Skeletal muscle satellite cell (primary cell): ENCODE measurements at regions not wholly inside any gene's neighbourhood (a gene's known extent, or its start where the extent isn't known, plus 50 kb on each side); places are given as distances from the start of the nearest gene placed in this dataset.

ENCODE experiments used
- H3K27me3 ChIP-seq: 2 replicates; pipeline ENCODE4 v1.7.0; 2013; ENCODE audit warnings: low read length; ENCODE audit not compliant: control insufficient read depth, insufficient read depth
- H3K36me3 ChIP-seq: 2 replicates; pipeline ENCODE4 v1.7.0; 2013; ENCODE audit warnings: mild to moderate bottlenecking, control low read depth, low read length; ENCODE audit not compliant: insufficient read depth
- H3K4me1 ChIP-seq: 2 replicates; pipeline ENCODE4 v1.7.0; 2013; ENCODE audit warnings: low read length; ENCODE audit not compliant: control insufficient read depth, insufficient read depth
- H3K4me2 ChIP-seq: 2 replicates; pipeline ENCODE4 v1.7.0; 2013; ENCODE audit warnings: mild to moderate bottlenecking, low read length
- H3K4me3 ChIP-seq: 2 replicates; pipeline ENCODE4 v1.7.0; 2013; ENCODE audit warnings: low read length
- H3K9ac ChIP-seq: 2 replicates; pipeline ENCODE4 v1.7.0; 2013; ENCODE audit warnings: mild to moderate bottlenecking, low read depth, low read length, moderate library complexity
- H3K9me3 ChIP-seq: replicated peaks from 2 replicates; pipeline ENCODE4 v1.7.0; 2013; ENCODE audit warnings: mild to moderate bottlenecking, control low read depth, low read length

GRCh38 chr5:54696931-54697330, 179.4 kb downstream of the SNX18 start:
- peaks cover 15% of the 10 kb centered on the region for H3K4me1 ChIP-seq
- H3K27me3 ChIP-seq = no peaks in the 10 kb centered on the region
- no peak overlapping the region for H3K4me2 ChIP-seq
- no peak overlapping the region for H3K9ac ChIP-seq
- no peaks in the 10 kb centered on the region for H3K36me3 ChIP-seq
- no peak overlapping the region for H3K4me3 ChIP-seq
- H3K9me3 ChIP-seq = no peaks in the 10 kb centered on the region

- no peak overlapping the region for H3K4me2 ChIP-seq
- no peak overlapping the region for H3K4me3 ChIP-seq
- no peaks in the 10 kb centered on the region for H3K36me3 ChIP-seq
- no peak overlapping the region for H3K9ac ChIP-seq
- H3K9me3 ChIP-seq = no peaks in the 10 kb centered on the region
- no peaks in the 10 kb centered on the region for H3K27me3 ChIP-seq
- H3K4me1 ChIP-seq = peaks cover 9% of the 10 kb centered on the region
These were observed 178.8 kb downstream of the SNX18 start for GRCh38 chr5:54696346-54696745.

- no peak overlapping the region for H3K9ac ChIP-seq
- H3K9me3 ChIP-seq = no peaks in the 10 kb centered on the region
- H3K4me3 ChIP-seq = no peak overlapping the region
- H3K4me2 ChIP-seq = no peak overlapping the region
- no peaks in the 10 kb centered on the region for H3K36me3 ChIP-seq
- H3K4me1 ChIP-seq = peaks cover 3% of the 10 kb centered on the region
- no peaks in the 10 kb centered on the region for H3K27me3 ChIP-seq
These were observed 177.8 kb downstream of the SNX18 start for GRCh38 chr5:54695198-54695966.

GRCh38 chr5:54693936-54694657, 176.5 kb downstream of the SNX18 start:
- H3K9me3 ChIP-seq = no peaks in the 10 kb centered on the region
- no peak overlapping the region for H3K4me2 ChIP-seq
- no peaks in the 10 kb centered on the region for H3K27me3 ChIP-seq
- H3K36me3 ChIP-seq = no peaks in the 10 kb centered on the region
- no peak overlapping the region for H3K9ac ChIP-seq
- H3K4me1 ChIP-seq = peaks cover under 1% of the 10 kb centered on the region
- H3K4me3 ChIP-seq = no peak overlapping the region

- Histone ChIP-seq H3K4me2 (no peak overlapping the region), H3K9me3 (no peaks in the 10 kb centered on the region), H3K36me3 (no peaks in the 10 kb centered on the region), H3K4me1 (no peaks in the 10 kb centered on the region), H3K27me3 (no peaks in the 10 kb centered on the region), H3K4me3 (no peak overlapping the region), H3K9ac (no peak overlapping the region)
These were observed 175.1 kb downstream of the SNX18 start for GRCh38 chr5:54692631-54693030.

- no peaks in the 10 kb centered on the region for H3K4me1 ChIP-seq
- no peaks in the 10 kb centered on the region for H3K9me3 ChIP-seq
- no peak overlapping the region for H3K4me3 ChIP-seq
- H3K27me3 ChIP-seq = no peaks in the 10 kb centered on the region
- no peak overlapping the region for H3K9ac ChIP-seq
- no peak overlapping the region for H3K4me2 ChIP-seq
- no peaks in the 10 kb centered on the region for H3K36me3 ChIP-seq
These were observed 174.1 kb downstream of the SNX18 start for GRCh38 chr5:54691656-54692055.

- H3K4me2 ChIP-seq = no peak overlapping the region
- H3K9ac ChIP-seq = no peak overlapping the region
- H3K9me3 ChIP-seq = no peaks in the 10 kb centered on the region
- no peaks in the 10 kb centered on the region for H3K36me3 ChIP-seq
- H3K4me1 ChIP-seq = no peaks in the 10 kb centered on the region
- H3K27me3 ChIP-seq = no peaks in the 10 kb centered on the region
- no peak overlapping the region for H3K4me3 ChIP-seq
These were observed 172.1 kb downstream of the SNX18 start for GRCh38 chr5:54689411-54690251.

GRCh38 chr5:54680998-54681397, 163.4 kb downstream of the SNX18 start:
- H3K4me3 ChIP-seq = no peak overlapping the region
- H3K9me3 ChIP-seq = no peaks in the 10 kb centered on the region
- H3K4me1 ChIP-seq = no peaks in the 10 kb centered on the region
- H3K9ac ChIP-seq = no peak overlapping the region
- H3K27me3 ChIP-seq = peaks cover 8% of the 10 kb centered on the region
- no peak overlapping the region for H3K4me2 ChIP-seq
- no peaks in the 10 kb centered on the region for H3K36me3 ChIP-seq

- Histone ChIP-seq H3K36me3 (no peaks in the 10 kb centered on the region), H3K4me1 (no peaks in the 10 kb centered on the region), H3K4me3 (no peak overlapping the region), H3K9ac (no peak overlapping the region), H3K4me2 (no peak overlapping the region), H3K9me3 (no peaks in the 10 kb centered on the region), H3K27me3 (peaks cover 11% of the 10 kb centered on the region)
These were observed 162.1 kb downstream of the SNX18 start for GRCh38 chr5:54679686-54680085.

GRCh38 chr5:54678737-54679136, 161.2 kb downstream of the SNX18 start:
- Histone ChIP-seq H3K4me3 (no peak overlapping the region), H3K9me3 (no peaks in the 10 kb centered on the region), H3K4me1 (no peaks in the 10 kb centered on the region), H3K36me3 (no peaks in the 10 kb centered on the region), H3K4me2 (no peak overlapping the region), H3K9ac (no peak overlapping the region), H3K27me3 (peaks cover 11% of the 10 kb centered on the region)

GRCh38 chr5:54676481-54677340, 159.2 kb downstream of the SNX18 start:
- Histone ChIP-seq H3K4me1 (no peaks in the 10 kb centered on the region), H3K9me3 (peaks cover 4% of the 10 kb centered on the region)

More at GRCh38 chr5:54676481-54677340, 159.2 kb downstream of the SNX18 start:
- Histone ChIP-seq H3K4me2 (no peak overlapping the region), H3K4me3 (no peak overlapping the region), H3K9ac (no peak overlapping the region), H3K36me3 (no peaks in the 10 kb centered on the region), H3K27me3 (peaks cover 11% of the 10 kb centered on the region)
